ENCODE measurements at regions not wholly inside any gene's neighbourhood (a gene's known extent, or its start where the extent isn't known, plus 50 kb on each side); places are given as distances from the start of the nearest gene placed in this dataset.

DNA sequence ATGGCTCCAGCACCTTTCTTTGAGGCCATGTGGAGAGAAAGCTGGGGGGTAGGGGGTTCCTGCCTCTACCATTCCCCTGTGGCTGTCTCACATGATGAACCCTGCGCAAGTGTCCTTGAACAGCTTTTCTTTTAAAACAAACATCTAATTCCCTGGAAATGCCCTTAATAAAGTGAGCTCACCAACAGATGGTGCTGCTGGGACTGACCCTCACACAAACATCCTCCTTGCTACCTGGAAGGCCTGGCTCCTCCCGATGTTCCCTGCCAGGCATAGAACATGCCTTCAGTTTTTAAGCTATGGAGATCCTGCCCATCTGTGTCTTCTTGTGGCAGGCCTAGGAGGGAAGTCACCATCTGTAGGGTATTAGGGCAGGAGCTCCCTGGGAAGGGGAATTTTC, 60.7 kb upstream of the GATA6 start:
- peak; percentile 29 for TF ChIP-seq CTCF (conservative IDR thresholded peaks at IDR 0.05; ENCODE audit: low read depth, low read length)
- DNase-seq (ENCODE audit: low read depth) = no peak
- no peak overlapping the region for H3K4me3 ChIP-seq (ENCODE audit: low read length)

DNA sequence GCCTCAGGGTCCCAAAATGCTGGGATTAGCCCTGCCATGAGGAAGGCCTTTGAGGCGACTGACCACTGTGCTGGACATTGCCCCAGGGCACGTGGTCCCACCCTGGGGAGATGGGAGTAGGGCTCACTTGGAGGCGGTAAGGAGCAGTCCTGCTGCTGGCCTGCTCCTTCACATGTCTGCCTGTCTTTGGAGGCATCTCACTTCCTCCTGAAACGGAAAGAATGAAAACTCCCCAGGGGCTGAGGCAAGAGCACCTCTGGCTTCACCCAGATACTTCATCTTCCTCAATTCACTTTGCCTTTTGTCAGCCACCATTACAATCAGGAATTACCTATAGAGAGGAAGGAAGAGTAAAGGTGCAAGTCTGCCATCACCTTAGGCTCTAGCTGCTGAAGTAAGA, 59.9 kb upstream of the GATA6 start:
- no peak overlapping the region for H3K4me3 ChIP-seq (ENCODE audit: low read length)
- no peak for TF ChIP-seq CTCF (conservative IDR thresholded peaks at IDR 0.05; ENCODE audit: low read depth, low read length)
- DNase-seq (ENCODE audit: low read depth) = no peak

DNA sequence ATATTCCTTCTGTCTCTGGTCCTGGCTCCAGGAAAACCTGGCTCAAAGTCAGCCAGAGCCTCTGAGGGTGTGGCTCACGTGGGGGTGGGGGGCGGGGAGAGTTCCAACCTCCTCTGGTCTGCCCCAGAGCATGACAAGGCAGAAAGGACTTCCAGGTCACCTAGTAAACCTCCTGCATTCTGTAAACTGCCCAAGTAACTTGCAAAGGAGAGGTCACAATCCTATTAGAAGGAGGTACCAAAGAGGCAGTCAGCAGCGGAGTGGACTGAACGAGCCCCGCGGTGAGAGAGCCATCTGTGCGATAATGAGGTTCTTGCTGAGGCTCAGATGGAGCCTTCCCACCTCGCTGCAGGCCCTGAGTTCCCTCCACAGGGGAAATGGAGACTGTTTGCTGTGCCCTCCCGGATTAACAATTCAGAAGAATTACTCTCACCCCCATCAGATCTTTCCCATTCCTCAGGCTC, 58.9 kb upstream of the GATA6 start:
- no peak overlapping the region for H3K4me3 ChIP-seq (ENCODE audit: low read length)
- no peak for DNase-seq (ENCODE audit: low read depth)
- TF ChIP-seq CTCF (conservative IDR thresholded peaks at IDR 0.05; ENCODE audit: low read depth, low read length) = no peak

GRCh38 chr18:22112215-22112614, 57.2 kb upstream of the GATA6 start:
- no peak for DNase-seq (ENCODE audit: low read depth)
- H3K4me3 ChIP-seq (ENCODE audit: low read length) = no peak overlapping the region
- no peak for TF ChIP-seq CTCF (conservative IDR thresholded peaks at IDR 0.05; ENCODE audit: low read depth, low read length)

GRCh38 chr18:22113144-22113844, 56.1 kb upstream of the GATA6 start:
- TF ChIP-seq CTCF (conservative IDR thresholded peaks at IDR 0.05; ENCODE audit: low read depth, low read length) = no peak
- DNase-seq (ENCODE audit: low read depth) = no peak
- no peak overlapping the region for H3K4me3 ChIP-seq (ENCODE audit: low read length)

DNA sequence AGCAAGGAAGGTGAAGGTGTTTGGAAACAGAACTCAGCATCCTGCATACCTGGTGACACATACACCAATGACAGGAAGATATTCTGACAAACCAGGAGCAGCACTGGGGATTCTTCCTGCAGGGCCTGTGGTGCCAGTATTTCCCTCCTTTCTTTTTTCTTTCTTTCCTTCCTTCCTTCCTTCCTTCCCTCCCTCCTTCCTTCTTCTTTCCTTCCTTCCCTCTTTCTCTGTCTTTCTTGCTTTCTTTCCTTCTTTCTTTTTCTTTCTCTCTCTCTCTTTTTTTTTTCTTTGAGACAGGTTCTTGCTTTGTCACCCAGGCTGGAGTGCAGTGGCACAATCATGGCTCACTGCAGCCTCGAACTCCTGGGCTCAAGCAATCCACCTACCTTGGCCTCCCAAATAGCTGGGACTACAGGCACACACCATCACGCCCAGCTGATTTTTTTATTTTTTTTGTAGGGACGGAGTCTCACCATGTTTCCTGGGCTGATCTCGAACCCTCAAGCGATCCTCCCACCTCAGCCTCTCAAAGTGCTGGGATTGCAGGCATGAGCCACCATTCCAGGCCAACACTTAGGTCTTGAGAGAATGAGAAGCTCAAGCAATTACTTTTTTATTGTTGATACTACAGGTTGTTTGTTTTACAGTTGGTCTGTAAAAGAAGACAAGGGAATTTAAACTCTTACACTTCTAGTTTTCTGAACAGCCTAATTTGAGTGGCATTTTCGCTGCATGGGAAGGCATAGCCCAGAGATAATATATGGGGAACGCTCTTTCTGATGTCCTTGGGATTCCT, 54.7 kb upstream of the GATA6 start:
- no peak for TF ChIP-seq CTCF (conservative IDR thresholded peaks at IDR 0.05; ENCODE audit: low read depth, low read length)
- no peak overlapping the region for H3K4me3 ChIP-seq (ENCODE audit: low read length)

GRCh38 chr18:22115573-22115972, 53.8 kb upstream of the GATA6 start:
- DNase-seq (ENCODE audit: low read depth) = no peak
- TF ChIP-seq CTCF (conservative IDR thresholded peaks at IDR 0.05; ENCODE audit: low read depth, low read length) = no peak
- H3K4me3 ChIP-seq (ENCODE audit: low read length) = no peak overlapping the region

More for the DNA sequence above, 54.7 kb upstream of the GATA6 start:
- no peak for DNase-seq (ENCODE audit: low read depth)
